ENCODE measurements at regions not wholly inside any gene's neighbourhood (a gene's known extent, or its start where the extent isn't known, plus 50 kb on each side); places are given as distances from the start of the nearest gene placed in this dataset.

DNA sequence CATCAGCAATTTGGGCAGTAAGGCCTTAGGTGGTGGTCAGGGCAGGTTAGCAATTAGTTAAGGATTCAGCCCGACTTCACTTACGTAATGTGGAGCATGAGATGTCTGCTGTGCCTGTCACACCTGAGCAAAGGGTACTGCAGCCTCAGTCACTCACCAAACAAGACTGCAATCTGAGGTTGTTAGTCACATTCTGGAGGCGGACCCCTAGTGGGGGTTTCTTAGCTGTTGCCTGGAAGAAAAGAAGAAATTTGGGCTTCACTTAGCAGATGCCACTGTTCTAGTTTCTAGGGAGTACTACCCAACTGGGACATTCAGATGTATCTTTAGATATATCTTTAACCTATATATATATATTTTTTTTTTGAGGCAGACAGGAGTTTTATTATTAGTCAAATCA, 529.9 kb downstream of the SLC4A3 start:
- no peak for ATAC-seq

DNA sequence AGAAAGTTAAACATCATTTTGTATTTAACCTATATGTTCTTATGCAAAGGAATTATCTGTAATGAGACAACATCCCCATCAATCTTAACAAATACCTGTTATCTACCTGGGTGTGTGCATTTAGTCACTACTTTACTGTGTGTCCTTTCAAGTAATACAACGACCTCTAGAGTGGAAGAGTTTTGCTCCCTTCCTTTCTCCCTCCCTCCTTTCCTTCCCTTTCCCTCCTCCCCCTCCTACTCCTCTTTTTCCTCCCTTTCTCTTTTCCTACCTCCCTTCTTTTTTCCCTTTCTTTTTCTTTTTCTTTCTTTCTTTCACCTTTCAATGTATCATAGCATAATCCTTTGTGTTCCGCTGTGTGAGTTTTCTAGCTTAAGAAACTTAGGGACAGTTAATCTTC, 532.3 kb downstream of the SLC4A3 start:
- DNase-seq (no peak), ATAC-seq (no peak)
- intact Hi-C loops (cut with DNase I) = no loop called here

More for the DNA sequence above, 529.9 kb downstream of the SLC4A3 start:
- intact Hi-C loops (cut with DNase I) = no loop called here
- no peak for DNase-seq

DNA sequence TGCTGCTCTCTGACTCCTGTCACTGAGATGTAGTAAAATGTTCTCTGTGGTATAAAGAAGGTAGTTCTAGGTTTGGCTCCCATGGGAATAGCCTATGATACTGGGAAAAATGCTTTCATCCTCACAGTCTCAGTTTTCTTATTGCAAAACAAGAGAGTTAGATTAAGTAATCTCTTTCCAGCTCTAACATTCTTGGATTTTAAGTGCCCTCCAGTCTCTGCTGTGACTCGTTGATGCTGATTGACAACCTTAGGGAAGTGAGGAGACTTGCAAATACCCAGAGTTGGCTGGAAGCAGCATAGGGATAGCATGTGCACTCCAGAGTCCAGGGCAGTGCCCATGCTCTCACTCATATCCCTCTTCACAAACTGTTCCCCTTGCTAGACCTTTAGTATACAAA, 534.9 kb downstream of the SLC4A3 start:
- intact Hi-C loops (cut with DNase I) = no loop called here
- ATAC-seq (no peak), DNase-seq (no peak)

DNA sequence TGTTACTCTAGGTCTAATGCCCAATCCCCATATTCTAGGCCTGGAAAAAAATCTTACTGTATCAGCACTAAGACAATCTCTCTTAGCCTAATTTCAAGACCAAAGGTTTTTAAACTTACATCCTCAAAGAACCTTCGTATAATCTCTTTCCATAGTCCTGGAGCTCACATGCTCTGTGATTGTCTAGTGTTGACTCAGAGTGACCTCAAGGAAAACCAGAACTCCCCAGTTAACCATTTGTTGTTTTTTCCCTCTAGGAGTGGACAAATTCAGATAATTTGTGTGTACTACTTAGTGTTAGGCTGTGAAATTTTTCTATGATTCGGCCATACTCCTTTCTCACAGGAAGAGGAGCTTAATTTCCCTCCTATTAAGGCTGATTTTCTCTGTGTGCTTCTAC, 536.1 kb downstream of the SLC4A3 start:
- DNase-seq (no peak), ATAC-seq (no peak)

DNA sequence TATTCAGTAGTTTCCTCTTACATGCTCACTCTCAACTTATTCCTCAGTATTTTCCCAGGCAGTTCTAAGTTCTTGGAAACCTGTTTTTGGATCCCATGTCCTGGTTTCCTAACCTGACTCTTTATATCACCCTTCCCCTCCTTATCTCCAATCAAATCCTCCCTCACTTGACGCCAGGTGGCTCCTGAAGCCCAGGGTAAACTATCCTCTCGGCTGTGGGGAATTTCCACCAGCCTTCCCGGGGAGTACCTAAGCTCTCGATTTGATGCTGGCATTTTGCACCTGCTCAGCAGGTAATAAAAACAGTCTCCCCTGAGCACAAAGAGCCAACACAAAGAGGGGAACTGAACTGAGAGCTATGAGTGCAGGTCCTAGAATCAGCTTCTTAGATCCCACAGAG, 538.0 kb downstream of the SLC4A3 start:
- ATAC-seq (peak in 1 of 2 donors; percentile 23), DNase-seq (no peak)
- intact Hi-C loops (cut with DNase I) = no loop called here

More for the DNA sequence above, 536.1 kb downstream of the SLC4A3 start:
- intact Hi-C loops (cut with DNase I) = no loop called here

DNA sequence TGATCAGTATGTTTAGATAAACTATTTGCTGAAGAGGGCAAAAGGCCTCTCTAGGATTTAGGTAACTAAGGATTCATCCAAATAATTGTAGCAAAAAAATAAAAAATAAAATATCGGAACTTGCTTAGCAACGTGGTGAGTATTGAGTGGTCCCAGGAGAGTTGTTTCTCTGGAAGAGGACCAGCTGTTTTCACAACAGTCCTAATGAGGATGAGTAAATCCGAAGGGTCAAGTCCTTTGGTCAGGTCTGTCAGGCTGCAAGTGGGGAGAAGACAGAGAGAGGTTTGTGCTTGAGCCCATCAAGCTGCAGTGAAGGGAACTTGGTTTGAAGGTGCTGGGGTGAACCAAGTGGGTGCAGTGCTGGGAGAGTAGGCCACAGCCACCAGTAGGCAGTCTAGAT, 539.2 kb downstream of the SLC4A3 start:
- intact Hi-C loops (cut with DNase I) = no loop called here
- ATAC-seq (no peak), DNase-seq (no peak)

DNA sequence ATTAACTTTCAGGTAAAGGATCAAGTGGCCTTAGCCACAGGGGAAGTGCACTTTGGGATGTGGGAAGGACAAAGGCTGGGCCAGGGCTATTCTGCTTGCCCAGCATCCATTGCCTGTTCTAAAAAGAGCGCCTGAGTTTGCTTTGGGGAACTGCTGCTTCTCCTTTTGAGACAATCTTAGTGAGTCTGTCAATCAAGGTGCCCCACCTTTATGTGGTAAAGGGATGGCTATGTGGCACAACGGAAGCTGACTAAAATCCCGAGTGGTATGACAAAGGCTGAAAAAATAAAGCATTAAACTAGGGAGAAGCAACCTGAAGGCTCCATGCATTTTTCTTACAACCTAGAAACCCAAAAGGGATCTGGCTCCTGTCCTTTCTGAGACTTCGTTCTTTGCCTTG, 540.5 kb downstream of the SLC4A3 start:
- ATAC-seq = no peak
- no peak for DNase-seq
- intact Hi-C loops (cut with DNase I) = no loop called here

DNA sequence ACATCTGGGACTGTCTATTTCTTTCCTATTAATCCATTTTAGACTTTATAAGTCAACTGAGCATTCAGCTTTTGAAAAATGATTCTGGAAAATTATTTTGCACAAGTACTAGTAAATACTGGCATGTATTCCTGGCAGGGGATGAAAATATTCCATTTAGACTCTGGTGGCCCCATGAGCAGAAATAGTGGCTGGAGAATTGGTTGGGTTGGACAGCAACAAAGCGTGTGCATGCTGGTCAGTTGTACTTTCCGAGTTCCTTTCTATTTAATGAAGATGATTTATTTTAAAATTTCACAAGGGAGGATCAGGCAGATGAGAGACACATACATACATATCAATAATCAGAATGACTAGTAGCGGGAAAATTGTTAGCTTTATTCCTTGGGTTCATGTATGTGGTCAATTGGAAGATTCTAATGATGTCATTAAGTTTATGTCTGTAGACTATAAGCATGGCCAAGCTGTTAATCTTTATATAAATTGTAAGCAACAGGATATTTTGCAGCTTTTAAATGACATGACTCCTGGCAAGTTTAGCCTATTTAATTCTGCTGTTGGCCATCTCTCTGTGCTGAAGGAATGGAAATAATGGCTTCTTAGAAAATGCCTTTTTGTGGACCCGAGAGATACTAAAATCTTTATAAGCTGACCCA, 541.6 kb downstream of the SLC4A3 start:
- intact Hi-C loops (cut with DNase I) = no loop called here

DNA sequence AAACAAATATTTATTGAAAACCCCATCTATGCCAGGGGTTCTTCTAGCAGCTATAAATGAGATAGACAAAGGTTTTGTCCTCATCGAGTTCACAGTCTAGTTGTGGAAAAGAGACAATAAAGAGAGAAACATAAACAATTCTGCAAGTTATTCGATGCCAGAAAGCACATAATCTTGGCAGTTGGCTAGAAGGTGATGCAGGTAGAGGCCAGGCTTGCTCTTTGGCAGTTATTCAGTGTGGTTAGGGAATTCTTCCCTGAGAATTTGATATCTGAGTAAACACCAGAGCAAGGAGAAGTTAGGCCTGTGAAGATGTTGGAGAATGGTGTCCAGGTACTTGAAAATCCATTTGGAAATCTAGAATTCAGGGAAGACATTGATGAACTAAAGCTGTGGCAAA, 547.4 kb downstream of the SLC4A3 start:
- DNase-seq (no peak), ATAC-seq (no peak)
- intact Hi-C loops (cut with DNase I) = no loop called here

More for the DNA sequence above, 541.6 kb downstream of the SLC4A3 start:
- ATAC-seq (no peak), DNase-seq (no peak)

DNA sequence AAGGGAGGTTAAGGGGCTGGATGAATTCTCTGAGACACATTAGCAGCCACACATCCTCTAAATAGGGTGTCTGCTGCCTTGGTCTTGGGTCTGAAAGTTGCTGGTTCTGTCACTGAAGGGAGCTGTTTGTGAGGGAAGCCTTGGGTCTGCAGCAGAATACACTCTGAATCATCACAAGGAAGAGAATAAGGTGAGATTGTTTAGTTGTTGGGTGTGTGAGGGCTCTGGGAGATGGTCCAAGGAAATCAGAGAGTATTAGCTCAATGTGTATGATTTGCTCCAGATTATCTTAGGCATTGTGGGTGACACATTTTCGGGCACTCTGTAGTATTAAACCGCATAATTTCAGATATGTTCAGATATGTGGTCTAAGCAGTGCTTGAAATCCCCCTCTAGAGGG, 548.5 kb downstream of the SLC4A3 start:
- DNase-seq (no peak), ATAC-seq (no peak)
- intact Hi-C loops (cut with DNase I) = no loop called here

DNA sequence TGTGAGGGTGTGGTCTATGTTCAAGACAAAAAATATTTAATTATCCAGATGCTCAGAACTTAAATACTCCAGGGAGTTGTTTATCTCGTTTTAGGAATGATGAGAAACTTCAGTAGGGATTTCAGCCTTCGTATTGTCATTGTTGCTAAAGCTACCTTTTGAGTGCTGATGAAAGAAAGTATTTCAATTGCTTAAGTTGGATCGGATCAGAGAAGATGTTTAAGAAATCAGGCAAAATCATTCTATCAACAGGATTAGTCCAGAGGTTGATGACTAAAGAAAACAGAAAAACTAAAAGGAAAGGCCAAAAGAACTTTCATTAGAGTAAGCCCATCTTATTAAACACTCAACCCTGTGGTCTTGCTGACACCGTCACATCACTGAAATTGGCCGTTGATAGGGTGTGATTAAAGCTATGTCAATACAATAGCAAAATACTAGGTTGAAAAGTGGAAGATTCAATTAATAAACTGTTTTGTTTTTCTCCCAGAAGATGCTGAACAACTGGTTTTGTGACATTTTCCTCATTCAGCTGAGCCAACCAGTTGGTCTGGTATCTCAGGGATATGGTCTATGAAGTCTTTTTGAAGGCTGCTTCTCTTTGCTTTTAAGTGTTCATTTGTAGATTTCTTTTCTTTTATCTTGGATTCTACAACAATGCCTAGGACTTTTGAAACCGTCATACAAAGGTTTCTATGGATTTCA, 551.7 kb downstream of the SLC4A3 start:
- DNase-seq (no peak), ATAC-seq (no peak)
- intact Hi-C loops (cut with DNase I) = no loop called here

DNA sequence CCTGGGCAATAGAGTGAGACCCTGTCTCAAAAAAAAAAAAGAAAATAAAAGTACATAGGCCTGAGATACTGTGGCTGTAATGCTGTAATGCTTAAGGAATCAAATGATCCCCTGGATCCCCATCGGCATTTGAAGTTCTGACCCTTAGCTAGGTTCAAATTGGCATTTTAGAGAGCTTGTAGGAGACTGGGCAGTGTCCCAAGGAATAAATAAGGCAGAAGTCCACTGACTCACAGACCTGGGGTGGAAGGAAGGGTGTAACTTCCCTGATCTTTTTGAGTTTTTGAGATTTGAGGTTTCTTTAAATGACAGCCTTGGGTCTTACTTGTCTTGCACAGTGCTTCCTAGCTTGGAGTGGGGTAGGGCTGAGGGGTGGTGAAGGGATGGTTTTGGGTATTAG, 553.7 kb downstream of the SLC4A3 start:
- ATAC-seq (no peak), DNase-seq (no peak)
- intact Hi-C loops (cut with DNase I) = no loop called here

DNA sequence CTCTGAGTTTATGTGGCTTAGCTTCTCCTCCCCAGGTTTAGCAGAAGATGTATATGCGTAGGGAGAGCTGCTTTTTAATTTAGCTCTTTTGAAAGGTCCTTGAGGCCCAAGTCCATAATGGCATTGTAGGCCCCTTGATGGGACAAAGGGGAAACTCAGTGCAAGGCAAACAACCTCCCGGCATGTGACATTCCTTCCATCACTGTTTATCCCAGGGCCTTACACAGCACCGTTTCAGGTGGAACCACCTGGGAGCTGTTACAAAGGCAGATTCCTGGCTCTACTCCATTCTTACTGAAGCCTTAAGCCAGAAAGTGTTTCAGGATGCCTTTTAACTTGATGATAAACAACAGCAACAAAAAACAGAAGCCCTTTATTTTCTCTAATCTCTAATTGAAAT, 555.4 kb downstream of the SLC4A3 start:
- intact Hi-C loops (cut with DNase I) = no loop called here
- DNase-seq = no peak
- no peak for ATAC-seq

DNA sequence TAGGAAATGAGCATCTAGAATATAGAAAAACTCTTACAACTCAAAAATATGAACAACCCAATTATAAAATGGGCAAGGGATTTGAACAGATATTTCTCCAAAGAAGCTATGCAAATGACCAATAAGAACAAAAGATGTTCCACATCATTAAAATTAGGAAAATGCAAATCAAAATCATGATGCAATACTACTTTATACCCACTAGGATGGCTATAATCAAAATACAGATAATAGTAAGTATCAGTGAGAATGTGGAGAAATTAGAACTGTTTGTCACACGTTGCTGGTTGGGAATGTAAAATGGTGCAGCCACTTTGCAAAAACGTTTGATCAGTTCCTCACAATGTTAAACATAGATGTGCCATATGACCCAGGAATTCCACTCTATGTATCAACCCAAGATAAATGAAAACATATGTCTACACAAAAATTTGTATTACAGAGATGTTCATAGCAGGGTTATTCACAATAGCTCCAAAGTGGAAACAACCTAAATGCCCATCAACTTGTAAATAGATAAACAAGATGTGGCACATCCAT, 558.4 kb downstream of the SLC4A3 start:
- ATAC-seq (no peak), DNase-seq (no peak)
- intact Hi-C loops (cut with DNase I) = no loop called here

DNA sequence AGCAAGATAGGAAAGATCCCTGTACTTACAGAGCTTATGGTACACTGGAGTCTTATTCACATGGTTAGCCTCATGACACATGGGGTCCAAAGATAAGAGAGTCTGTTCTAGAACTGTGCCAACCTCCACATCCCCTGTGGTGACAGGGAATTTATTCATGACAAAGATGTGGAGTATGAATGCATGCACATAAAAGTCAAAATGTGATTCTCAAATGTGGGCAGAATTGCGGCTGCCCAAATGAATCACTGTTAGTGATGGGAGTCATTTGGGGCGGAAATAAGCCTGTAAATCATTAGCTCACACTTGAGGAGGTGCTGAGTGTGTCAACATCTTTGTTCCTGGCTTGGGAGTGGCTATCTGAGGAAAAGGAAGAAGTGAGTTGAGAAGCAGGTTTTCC, 560.6 kb downstream of the SLC4A3 start:
- DNase-seq = no peak
- ATAC-seq = no peak
- intact Hi-C loops (cut with DNase I) = no loop called here

DNA sequence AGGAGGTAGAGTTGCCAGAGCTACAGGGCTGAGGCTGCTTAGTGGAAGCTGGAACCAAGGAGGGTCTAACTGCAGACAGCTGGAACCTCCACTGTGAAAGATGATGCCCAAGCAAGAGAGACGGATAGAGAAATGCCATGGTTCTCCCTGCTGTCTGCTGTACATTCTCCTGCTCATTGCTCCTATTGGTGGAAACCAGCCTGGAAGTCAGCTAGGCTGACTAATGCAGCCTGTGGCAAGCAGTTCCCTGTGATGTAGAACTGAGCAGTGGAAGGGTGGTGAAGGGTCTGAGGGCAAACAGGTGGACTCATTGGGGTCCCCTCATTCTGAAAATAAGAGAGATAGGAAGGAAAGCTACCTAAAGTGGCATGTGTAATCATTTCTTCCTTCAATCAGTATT, 563.6 kb downstream of the SLC4A3 start:
- intact Hi-C loops (cut with DNase I) = no loop called here
- ATAC-seq = no peak

DNA sequence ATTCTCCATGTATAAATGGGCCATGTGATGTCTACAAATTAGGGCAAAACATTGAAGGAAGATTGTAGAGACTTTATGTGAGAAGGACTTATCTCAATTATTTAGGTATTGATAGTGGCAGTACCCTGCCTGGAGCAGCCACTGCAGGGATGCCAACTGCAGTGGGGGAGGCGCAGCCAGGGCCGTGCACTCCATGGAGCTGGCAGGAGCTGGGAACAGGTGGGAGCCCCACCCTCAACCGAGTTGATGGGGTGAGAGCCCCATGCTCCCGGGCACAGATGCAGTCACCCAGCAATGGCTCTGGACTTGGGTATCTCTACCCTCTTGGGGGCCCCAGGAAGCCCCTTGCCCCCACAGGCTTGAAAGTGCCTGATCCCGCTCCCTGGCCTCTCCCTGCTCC, 564.3 kb downstream of the SLC4A3 start:
- intact Hi-C loops (cut with DNase I) = no loop called here
- no peak for DNase-seq
- no peak for ATAC-seq

More for the DNA sequence above, 563.6 kb downstream of the SLC4A3 start:
- DNase-seq = no peak

DNA sequence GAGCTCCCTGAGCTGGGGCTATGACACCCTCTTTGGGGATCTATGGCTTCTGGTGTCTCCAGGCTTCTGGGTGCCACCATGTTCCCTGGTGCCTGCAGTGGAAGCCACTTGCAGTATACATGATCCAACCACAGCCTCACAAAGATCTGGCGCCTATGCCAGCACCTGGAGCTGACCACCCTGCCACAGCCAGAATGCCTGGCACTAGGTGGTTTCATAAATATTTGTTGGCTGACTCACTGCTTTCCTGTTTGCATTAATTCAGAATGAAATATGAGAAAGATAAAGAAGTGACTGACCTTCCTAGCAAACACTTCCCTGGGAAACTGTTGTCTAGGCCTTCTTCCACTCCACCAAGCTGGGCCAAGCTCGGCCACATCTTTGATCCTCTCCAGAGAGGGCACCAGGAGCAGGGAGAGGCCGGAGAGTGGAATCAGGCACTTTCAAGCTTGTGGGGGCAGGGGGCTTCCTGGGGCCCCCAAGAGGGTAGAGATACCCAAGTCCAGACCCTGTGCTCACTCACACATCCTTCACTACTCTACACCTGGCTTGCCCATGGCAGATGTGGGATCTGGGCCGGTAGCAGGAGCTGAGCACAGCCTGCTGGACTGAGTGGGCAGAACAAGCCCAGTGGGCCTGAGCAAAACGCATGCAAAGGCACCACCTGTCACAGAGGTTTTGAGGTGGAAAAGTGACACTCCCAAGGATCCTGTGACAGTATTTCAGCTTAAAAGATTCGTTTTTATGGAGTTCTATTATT, 565.7 kb downstream of the SLC4A3 start:
- intact Hi-C loops (cut with DNase I) = no loop called here
- DNase-seq = no peak
- ATAC-seq = no peak

DNA sequence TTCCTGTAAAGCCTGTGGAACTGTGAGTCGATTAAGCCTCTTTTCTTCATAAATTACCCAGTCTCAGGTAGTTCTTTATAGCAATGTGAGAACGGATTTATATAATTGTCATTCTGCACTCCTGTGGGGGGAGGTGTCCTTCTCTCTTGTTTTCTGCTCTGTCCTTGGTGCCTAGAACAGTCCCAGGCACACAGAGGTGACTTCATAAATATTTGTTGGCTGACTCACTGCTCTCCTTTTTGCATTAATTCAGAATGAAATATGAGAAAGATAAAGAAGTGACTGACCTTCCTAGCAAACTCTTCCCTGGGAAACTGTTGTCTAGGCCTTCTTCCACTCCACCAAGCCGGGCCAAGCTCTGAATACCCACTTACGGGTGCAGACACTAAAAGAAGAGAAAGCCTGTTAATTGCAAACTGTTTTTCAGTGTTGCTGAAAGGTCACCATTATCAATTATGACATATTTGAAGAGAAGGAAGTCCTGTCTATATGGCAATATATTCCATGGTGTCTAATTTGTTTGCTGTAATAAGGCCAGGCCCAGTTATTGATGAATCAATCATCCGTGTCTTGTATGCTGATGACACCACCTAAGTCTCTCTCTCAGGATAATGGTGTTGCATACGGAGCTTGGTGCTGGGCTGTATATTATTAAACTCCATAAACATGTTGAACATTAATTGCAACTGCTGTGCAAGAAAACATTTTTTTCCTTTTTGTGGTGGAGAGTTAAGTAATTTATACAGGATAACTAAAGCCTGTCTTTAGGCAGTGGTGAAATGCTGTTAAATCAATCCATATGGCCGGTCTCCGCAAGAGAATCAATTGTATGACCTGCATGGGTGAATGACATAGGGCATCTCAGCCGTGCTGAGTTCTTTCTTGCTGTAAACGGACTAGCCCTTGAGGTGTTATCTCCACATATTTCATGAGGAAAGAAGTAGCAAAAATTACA, 567.5 kb downstream of the SLC4A3 start:
- intact Hi-C loops (cut with DNase I) = no loop called here
- no peak for DNase-seq
- ATAC-seq = no peak
